H1 (cell line): ENCODE measurements at regions not wholly inside any gene's neighbourhood (a gene's known extent, or its start where the extent isn't known, plus 50 kb on each side); places are given as distances from the start of the nearest gene placed in this dataset.
"Not testable (repeated sequence)": the region's sequence is repeated elsewhere in the genome, so short reads cannot be mapped to it uniquely, and the experiment has no call there.

Experiments
- EZH2 ChIP-seq: fragments of 200-600 bp; sonication (generic); IDR thresholded peaks from 2 replicates; pipeline ENCODE4 v1.7.1; 2012; ENCODE audit warnings: low read depth, mild to moderate bottlenecking, moderate library complexity, low read length, inconsistent platforms; ENCODE audit not compliant: severe bottlenecking
- POLR2A ChIP-seq, 2 experiments: IDR thresholded peaks; 1 replicate in 1 of 2; 2 replicates in 1 of 2; pipeline ENCODE4 v1.6.1; 2011; ENCODE audit warnings: low read depth in 2 of 2, low read length in 2 of 2, mild to moderate bottlenecking in 2 of 2; ENCODE audit errors: control extremely low read depth in 1 of 2
- POLR2AphosphoS5 ChIP-seq: IDR thresholded peaks from 2 replicates; pipeline ENCODE4 v1.6.1; 2011; ENCODE audit warnings: low read depth, low read length
- RFX5 ChIP-seq: IDR thresholded peaks from 2 replicates; pipeline ENCODE4 v1.6.1; 2011; ENCODE audit warnings: low read depth, low read length, improper control_type of control experiment, borderline replicate concordance
- RXRA ChIP-seq: IDR thresholded peaks from 2 replicates; pipeline ENCODE4 v1.6.1; 2011; ENCODE audit warnings: low read depth, mild to moderate bottlenecking, low read length, moderate library complexity; ENCODE audit not compliant: insufficient read depth
- SP2 ChIP-seq: IDR thresholded peaks from 2 replicates; pipeline ENCODE4 v1.6.1; 2012; ENCODE audit warnings: mild to moderate bottlenecking, low read length, inconsistent platforms
- SUZ12 ChIP-seq: fragments of 200-600 bp; sonication (generic); IDR thresholded peaks from 2 replicates; pipeline ENCODE4 v1.6.1; 2012; ENCODE audit warnings: mild to moderate bottlenecking, inconsistent platforms, low read length, moderate library complexity, mixed read lengths

DNA sequence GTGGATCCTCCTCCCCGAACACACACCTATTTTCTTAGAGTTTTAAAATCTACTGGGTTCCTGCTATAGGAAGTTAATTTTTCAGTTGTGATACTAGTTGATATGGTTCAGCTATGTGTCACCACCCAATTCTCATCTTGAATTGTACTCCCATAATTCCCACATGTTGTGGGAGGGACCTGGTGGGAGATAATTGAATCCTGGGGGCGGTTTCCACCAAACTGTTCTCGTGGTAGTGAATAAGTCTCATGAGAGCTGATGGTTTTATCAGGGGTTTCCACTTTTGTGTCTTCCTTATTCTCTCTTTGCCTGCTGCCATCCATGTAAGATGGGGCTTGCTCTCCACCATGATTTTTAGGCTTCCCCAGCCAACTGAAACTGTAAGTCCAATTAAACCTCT, 571.6 kb downstream of the KCNA4 start:
- TF ChIP-seq SUZ12; RXRA; RFX5; POLR2AphosphoS5; EZH2; POLR2A (IDR thresholded peaks at IDR 0.05; ENCODE audit: control extremely low read depth in 1 of 2, low read depth in 2 of 2, low read length in 2 of 2); SP2: not testable (repeated sequence)
